ENCODE measurements at regions not wholly inside any gene's neighbourhood (a gene's known extent, or its start where the extent isn't known, plus 50 kb on each side); places are given as distances from the start of the nearest gene placed in this dataset.
"Not testable (repeated sequence)": the region's sequence is repeated elsewhere in the genome, so short reads cannot be mapped to it uniquely, and the experiment has no call there.

DNA sequence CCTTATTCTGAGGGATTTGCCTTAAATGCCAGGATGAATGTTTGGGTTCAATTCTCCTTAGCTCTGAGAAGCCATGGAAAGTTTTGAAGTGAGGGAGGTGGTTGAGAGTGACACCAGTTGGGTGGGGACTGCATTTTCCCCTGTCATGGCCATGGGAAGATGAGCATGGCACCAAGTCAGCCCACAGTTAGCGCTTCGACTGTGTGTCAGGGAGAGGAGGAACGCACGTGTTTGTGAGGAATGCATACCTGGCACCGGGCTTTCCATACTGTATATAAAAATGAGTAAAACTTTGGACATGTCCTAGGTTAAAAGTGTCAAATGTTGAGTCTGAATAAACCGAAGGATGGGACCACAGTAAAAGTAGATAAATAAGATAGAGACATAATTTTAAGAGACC lies 187.5 kb upstream of the KL start:
- DNase-seq (ENCODE audit: low spot score): no peak

DNA sequence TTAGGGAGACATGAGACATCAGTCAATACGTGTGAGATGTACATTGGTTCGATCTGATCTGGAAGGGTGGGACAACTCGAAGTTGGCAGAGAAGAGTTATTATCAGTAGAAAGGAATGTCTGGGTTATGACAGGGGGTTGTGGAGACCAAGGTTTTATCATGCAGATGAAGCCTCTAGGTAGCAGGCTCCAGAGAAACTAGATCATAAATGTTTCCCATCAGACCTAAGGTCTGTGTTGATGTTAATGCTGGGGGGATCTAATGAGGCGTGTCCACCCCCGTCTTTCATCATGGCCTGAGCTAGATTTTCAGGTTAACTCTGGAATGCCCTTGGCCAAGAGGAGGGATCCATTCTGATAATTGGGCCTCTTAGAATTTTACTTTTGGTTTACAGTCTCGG lies 187.0 kb upstream of the KL start:
- no peak for DNase-seq (ENCODE audit: low spot score)

DNA sequence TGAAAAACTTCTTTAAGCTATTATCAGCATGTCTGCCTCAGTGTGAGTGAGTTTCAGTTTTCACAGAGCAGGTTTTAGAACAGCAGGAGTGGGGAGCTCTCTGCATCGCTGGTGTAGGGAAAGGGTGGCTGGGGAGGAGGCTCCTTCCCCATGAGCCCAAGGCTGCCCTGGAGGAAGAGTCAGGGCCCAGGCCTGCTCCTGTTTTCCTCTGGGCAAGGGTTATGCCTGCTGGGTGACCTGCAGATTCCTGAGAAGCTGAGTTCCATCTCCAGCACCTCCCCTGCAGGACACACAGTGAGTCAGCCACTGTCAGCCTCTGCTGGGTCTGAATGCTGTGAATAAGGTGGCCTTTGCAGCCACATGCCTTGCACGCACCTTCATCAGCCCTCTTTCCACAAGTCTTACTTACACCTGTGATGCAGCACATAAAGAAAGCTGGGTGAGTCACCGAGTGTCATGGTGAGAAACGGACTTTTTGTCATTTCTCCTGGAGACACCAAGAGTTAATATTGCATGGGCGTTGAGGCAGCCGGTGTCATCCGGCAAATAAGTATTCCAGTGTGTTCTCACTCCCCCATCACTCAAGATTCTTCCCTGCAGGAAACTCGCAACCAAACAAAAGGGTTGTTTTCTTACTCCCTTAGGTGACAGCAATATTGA lies 186.4 kb upstream of the KL start:
- peak; percentile 25 for DNase-seq (ENCODE audit: low spot score)

DNA sequence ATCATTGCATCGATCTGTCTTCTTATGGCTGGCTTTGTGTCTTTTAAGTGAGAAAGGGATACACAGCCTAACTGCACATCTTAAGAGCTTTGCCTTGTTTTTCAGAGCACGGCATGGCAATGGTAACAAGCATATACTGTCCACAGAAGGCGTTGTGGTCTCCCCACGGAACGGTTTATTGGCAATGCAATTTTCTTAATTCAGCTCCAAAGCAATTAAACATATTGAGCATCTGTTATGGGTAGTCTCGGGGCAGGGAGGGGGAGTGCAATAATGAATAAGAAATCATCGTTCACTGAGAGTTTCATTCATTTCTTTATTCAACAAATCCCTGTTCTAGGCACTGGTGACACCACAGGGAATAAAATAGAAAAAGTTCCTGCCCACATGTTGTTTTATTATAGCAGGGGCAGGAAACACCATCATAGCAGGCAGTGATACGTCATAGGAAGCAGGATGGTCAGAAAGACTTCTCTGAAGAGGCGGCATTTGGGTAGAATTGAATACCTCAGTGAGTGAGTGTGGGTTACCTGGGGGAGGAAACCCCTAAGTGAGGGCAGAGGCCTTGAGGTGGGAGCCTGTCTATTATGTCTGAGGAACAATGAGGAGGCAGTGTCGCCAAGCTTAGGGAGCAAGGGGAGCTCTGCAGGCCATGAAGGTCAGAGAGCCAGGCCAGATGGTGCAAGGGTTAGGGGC lies 185.7 kb upstream of the KL start:
- DNase-seq (ENCODE audit: low spot score): no peak

DNA sequence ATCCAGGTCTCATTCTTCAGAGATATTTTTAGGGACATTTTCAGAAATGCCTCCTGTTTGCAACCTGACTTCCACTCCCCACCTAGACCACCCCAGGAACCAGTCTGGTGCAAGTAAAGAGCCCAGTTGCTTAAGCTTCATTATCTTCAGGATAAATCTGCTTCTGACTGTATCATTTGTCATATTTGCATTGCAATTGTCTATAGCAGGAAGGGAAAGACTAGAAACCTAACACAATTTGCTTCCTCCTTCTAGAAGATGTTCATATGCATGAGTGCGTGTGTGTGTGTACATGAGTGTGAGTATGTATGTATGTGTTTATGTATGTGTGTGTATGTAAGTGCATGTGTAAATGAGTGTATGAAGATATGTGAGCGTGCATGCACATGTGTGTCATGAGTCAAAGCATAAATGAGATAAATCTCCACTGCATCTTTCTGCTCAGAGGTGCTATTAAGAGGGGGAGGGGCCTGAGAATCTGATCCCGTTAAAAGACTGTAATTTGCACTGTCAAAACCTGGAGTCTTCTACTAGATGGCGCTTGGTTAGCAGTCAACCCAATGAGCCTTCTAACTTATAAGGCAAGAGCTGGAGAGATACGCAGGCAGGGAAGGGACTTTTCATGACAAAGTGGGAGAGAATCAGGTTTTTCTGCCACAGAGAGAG lies 178.8 kb upstream of the KL start:
- DNase-seq (ENCODE audit: low spot score): no peak

DNA sequence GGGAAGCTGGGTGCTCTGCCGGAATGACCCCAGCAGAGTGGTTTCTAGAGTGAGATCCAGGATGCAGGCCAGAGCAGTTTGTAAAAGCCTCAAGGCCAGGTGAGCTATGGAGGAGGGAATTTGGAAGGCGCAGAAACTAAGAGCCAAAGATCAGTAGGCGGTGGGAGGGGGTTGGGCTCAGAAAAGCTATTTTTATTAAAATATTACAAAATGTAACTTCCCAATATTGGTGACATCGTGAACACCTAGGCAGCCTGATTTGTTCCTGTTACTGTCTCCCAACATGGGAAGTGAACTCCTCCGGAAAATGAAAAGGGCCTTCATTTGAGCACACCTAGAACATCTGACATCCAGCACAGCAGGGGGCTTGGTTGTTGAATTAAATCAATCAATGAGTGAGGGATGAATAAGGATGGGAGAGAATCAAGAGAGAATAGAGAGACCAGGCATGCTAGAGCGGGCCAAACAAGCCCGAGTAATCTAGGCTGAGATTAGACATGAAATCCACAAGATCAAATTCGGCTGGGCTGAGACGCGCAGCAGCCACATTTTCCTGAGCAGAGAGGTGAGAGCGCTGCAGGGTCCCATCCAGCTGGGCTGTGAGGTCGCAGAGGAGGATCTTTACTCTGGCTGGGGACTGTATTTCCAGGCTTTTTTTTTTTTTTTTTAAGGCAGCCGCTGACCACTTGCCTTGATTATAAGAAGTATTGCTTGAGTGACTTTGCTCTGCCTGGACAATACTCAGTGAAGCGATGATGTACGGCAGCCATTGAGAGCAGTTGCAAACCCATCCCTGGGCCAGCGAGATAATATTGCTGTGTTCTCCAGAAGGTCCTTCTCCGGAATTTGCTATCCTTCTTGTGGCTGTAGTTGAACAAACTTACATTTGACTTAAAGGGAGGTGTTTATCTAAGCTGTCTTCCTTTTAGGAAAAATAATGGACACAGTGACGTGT lies 178.0 kb upstream of the KL start:
- DNase-seq (ENCODE audit: low spot score): no peak

DNA sequence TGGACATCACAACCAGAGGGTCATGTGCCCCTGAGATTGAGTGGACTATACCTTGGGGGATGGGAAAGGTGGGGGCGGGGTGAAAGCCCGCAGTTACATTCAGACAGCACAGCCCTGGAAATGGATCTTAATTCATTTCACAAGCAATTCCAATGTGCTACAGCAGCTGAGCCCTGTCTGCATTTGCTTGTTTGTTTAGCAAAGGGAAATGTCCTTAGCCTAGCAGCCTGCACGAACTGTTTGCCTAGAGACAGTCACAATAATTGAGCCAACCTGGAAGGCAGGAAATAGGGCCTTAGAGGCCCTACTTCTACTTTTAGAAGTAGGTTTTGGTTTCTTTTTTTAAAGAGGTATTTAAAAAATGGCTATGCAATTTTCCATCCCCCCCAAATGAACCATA lies 177.3 kb upstream of the KL start:
- peak; percentile 25 for DNase-seq (ENCODE audit: low spot score)

DNA sequence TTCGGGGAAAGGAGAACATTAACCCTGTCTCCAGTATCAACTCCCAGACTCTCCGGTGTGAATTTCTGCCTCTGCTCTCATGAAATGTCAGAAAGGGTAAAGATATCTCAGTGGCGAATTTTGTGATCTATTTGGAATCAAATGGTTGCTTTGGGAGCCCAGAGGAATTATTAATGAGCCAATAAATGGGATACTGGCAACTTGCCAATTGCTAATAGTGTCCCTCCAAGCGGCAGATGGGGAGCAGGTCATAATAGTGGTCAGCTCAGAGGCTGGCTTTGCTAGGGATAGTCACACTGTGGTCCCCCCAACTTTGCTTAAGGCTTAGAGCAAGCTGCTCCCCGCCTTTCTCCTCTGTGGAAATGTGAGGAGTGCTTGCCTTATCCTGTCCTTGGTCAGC lies 176.1 kb upstream of the KL start:
- no peak for DNase-seq (ENCODE audit: low spot score)

DNA sequence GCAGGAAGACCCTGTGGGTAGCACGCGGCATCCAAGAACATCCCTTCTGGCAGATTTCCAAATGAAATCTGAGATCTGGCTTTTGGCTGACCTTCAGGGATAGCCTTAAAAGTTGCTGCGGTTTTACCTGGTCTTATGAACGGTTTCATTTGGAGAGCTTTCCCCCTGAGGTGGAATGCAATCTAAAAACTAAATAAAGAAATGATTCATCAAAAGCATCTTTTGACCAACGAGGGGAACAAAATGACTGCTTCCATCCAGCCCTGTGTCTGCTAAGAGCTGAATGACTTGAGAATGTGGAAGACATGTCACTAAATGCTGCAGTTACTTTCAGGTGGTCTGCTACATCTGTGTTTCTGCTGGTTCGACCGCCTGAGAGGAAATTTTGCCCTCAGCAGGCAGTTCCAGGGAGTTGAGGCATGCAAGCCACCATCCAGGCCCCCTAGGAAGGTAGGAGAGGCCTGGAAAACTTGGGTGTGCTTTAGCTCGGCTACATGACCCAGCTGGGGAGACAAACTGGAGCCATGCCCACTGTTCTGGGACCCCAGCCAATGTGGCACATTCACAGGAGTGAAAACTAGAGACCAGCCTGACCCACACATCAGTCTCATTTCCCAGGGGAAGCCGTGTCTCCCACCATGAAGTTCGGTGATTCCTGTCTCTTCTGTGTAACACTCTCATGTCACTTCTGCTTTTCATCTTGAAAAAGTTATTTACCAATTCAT lies 175.1 kb upstream of the KL start:
- no peak for DNase-seq (ENCODE audit: low spot score)

DNA sequence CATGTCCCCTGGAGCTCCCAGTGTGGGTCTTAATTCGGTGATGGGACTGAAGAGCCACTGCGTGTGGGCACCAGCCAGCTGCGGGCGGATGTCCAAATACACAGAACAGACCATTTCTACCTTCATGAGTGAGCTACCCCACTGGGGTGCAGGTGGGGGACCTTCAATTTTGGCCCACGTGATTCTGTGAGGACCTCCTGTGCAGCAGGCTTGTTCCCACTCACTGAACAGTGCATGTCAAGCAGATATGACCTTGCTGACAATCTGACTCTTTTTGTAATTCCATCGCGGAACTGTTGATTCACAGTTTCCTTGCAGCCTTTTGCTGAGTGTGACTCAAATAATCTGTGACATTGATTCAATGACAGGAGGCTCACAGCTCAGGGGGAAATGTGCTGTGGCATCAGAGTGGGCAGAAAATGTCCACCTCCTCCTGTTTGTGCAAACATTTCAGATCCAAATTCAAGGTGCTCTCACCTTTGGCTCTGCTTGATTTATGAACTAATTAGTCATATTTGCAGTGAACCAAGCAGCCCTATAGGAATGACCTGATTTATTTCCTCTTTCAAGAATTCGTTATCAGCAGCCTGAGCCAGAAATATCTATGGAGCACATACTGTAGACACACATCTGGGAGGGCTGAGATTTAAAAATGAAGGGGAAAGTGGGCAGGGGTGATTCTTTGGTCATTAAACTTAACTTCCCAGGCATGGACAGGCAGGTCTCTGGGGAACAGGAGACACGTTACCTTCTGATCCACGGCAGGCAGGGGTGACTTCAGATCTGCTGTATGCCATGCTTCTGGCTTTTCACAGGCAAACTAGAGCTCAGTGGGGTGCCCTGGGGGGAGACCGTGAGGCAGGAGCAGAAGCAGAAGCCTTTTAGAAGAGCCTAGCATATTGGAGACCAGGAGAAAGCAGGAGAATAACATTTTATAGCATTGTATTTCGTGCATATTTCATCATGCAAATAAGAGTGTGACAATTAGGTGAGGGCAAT lies 170.0 kb upstream of the KL start:
- no peak for DNase-seq (ENCODE audit: low spot score)

DNA sequence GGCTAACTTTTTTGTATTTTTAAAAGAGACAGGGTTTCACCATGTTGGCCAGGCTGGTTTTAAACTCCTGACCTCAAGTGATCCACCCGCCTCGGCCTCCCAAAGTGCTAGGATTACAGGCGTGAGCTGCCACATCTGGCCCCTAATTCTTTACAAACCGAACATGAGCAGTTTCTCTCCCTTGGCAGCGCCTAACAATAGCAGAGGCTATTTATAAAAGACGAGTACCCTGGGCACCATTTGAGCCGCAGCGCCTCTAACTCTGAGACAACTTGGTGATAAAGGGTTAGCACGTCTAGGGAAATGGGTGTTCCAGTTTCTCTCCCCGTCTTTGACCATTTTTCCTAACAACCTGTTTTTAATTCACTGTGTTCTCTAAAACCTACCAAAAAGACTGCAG lies 168.2 kb upstream of the KL start:
- DNase-seq (ENCODE audit: low spot score): not testable (repeated sequence)

DNA sequence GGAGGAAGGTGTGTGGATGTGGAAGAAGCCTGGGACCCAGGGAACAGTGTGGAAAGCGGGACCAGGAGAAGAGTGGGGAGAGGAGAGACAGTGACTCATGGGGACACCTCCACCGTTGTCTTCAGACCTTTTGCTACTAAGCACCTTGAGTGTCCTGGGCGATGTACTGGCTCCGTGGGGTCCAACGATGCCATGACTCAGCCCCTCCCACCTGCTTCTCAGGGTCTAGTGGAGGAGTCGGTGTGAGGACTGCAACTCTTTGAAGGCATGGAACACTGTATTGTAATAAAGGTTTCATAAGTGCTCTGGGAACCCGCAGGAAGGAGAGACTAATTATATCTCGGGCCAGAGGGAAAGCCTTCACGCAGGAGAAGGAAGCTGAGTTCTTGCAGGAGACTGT lies 166.9 kb upstream of the KL start:
- no peak for DNase-seq (ENCODE audit: low spot score)

DNA sequence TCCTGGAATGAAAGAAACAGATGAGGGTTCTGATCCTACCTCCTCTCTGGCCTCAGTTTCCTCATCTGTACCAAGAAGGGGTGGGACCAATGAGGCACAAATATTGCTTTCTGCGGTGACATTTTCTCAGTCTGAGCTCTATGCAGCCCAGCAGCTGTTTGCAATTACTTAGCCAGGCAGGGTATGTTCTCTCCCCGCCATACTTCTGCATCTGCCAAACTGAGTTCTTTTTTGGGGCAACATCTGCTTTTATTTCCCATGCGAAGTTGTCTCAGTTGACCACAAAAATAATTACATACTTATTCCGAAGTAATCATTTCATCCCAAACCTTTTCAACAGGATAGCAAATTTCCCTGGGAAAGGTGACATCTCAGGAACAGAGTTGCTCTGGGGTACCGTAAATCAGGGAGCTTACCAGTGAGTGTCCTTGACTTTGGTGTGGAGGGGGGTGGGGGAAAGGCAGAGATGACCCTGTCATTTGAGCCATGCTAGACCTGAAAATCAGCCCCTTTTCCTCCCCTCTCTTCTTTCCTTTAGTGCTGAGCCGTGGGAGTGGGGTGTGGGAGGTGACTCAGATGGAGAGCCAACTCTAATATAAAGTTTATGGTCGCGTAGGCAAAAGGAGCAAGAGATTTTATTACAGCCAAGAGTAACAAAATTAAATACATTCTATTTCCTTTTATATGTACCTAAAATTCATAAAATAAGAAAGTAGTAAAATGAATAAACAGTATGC lies 165.7 kb upstream of the KL start:
- DNase-seq (ENCODE audit: low spot score): no peak

DNA sequence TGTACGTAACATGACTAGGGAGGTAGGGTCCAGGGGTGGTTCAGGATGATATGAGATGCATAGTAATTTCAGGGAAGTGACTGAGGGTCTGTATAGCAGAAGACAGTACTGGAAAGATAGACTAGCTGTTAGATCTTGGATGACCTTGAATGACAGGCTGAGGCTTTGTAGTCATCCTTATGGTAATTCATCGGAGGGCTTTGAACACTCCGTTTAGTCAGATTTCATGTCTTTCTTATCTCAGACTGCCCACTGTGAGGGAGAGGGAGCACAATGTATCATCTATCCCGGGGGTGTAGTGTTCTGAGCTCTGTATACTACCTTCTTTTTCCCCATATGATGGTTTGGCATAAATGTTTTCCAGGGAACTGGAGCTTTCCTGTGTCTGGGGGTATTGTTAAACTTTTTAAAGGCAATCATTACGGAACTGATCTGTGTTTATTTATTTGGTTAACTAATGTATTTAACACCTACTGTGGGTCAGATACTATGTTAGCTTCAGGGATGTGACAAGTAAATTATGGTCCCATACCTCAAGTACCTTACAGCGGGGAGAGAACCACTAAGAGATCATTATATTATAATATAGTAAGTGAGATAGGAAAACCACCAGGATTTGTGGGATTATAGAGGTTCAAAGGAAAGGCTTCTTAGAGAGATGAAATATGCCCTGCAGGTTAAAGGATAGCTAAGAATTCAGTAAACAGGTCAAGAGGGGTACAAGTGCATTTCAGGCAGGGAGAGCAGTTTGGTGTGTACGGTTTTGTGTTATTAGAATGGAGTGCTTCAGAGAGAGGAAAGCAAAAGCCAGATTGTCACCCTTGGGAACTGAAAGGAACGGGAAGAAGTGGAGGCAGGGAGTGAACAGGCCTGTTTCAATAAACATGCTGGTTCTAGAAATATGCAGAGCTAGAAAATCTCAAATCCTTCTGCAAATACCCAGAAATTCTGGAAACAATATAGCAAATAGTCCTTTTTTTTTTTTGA lies 164.8 kb upstream of the KL start:
- DNase-seq (ENCODE audit: low spot score): no peak

DNA sequence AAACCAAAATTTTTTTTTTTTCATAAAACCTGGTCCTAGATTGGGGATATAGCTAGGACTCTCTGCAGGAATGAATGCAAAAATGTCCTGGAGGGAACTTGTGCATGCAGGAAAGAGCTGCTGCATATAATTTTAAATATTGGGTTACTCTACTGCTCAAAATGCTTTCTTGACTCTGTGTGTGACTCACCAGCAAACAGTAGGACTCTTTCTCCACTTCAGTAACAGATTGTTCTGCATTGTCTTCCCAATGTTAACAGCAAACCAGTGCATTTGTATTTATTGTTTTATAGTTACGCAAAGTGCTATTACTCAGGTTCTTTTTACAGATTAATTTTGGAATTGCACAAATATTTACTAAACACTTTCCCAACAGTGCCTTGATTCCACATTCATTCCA lies 163.7 kb upstream of the KL start:
- no peak for DNase-seq (ENCODE audit: low spot score)

DNA sequence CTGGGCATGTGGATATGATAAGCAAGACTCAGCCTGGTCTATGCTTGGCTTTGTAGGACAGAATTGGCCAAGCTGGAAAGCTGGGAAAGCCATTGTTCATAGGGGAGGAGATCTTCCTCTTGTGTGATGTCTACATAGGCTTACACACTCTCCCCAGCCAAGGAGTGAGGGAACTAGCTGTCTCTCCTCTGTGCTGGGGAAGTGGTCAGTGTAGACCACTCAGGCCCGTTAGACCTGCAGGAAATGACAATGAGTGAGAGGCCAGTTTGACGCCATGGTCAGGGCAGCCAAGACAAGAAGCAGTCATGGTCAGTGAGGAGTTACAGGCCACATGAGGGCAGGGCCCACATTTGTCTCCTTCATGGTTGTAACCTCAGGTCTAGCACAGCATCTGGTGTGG lies 159.1 kb upstream of the KL start:
- DNase-seq (ENCODE audit: low spot score): no peak

DNA sequence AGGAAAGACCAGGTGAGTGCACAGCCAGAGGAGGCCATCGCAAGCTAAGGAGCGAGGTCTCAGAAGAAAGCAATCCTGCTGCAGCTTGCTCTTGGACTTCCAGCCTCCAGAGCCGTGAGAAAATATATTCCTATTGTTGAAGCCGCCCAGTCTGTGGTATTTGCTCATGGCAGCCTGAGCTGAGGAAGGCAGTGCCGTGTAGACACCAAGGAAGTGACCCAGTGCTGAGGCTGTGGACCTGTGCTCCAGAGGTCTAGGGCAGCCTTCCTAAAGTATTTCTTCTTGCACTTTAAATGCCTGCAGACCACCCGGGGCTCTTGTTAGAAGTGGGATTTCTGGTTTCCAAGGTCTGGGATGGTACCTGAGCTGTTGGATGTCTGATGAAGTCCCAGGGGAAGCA lies 158.5 kb upstream of the KL start:
- DNase-seq (ENCODE audit: low spot score): no peak

DNA sequence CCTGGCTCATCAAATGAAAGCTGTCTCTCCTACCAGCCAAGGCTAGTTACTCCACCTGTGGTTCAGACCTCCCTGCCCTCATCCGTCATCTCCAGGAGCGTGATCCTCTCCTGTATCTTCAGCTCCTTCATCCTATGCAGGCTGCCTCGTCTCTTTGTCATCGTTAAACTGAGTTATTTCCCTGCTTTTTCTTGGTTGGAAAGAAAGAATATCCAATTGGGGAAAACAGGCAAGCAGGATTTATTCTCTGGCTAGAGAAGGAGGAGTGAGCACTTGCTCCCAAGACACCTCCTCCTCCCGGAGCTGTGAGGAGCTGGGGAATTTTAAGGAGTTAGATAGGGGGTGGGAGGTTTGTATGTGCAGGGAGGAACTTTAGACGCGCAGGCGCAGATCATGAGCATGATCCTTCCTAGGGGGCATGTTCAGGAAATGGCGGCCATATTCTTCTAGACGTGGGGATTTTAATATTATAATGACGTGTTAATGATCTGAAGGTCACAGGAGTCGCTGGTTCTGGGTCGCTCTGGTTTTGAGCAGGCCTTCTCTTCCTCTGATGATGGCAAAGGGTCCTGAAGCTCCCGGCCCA lies 156.4 kb upstream of the KL start:
- no peak for DNase-seq (ENCODE audit: low spot score)

Measured in AG08396 (cell line).